ENCODE measurements at regions not wholly inside any gene's neighbourhood (a gene's known extent, or its start where the extent isn't known, plus 50 kb on each side); places are given as distances from the start of the nearest gene placed in this dataset.

DNA sequence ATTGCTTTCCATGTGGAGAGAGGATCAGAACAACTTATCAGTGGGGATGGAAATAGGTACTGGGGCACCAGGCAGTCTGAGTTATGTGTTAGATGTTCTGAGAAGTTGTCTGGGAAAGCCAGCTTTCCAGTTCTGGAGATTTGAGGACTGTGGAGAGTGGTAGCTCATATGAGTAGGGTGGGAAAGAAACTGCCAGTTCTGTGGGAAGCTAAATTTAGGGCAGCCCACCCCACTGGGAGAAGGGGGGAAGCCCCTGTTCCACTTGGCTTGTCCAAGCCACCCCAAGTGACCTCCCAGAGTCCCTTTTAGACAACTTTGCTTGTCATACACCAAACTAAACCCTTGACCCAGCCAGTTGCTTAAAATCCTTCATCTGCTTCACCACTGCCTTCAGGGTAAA, 189.5 kb downstream of the REEP3 start:
- no peak for DNase-seq

DNA sequence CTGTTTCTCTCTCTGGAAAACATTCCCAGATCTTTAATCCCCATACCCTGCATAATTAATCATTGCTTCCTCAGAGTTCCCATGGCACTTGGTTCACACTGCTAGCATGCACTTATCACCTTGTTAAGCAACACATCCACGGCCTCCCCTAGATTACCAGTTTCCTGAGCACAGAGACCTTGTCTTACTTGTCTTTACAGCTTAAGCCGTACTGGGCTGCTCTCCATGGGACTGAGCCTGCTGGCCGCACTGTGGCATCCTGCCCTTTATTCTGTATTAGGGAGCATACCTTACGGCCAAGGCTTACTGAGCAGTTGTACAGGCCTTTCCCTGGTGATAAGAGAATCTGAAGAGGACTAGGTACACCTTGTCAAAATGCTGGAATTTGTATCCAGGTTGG, 190.2 kb downstream of the REEP3 start:
- no peak for DNase-seq

DNA sequence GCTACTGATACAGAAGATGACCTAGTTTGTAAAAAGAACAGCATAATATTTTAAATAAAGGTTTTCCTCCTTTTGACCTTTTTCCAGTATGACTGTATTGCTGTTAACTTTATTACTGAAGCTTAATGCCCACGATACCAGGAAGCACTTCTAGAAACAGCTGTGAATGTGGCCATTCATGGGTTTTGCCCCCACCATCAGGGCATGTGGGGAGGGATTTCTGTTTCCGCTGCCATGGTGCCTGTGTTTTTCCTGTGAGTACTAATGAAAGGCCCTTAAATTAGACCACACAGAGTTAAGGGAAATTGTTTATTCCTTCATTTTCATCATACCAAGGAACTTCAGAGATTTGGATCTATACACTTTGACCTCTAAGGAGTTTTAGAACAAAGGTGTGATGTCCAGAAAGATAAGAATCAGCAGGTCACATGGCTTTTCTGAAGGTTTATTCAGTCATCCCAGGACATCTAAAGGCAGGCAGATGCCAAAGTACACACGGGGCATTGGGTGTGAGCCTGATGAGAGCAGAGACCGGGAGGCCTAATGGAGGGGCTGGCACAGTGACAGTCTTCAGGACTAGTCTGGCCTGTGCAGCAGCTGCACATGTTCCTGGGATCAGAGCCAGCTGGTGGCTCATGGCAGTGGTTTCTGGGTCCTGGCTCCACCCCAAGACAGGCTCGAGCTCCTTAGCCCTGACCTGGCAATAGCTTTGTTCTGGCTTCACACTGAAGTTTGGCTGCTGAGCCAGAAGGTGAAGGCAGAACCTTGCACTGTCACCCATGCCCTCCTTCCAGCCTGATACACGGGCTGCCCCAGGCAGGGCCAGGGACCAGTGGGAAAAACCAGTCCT, 190.9 kb downstream of the REEP3 start:
- no peak for DNase-seq

GRCh38 chr10:63712717-63713115, 191.5 kb downstream of the REEP3 start:
- DNase-seq: no peak

DNA sequence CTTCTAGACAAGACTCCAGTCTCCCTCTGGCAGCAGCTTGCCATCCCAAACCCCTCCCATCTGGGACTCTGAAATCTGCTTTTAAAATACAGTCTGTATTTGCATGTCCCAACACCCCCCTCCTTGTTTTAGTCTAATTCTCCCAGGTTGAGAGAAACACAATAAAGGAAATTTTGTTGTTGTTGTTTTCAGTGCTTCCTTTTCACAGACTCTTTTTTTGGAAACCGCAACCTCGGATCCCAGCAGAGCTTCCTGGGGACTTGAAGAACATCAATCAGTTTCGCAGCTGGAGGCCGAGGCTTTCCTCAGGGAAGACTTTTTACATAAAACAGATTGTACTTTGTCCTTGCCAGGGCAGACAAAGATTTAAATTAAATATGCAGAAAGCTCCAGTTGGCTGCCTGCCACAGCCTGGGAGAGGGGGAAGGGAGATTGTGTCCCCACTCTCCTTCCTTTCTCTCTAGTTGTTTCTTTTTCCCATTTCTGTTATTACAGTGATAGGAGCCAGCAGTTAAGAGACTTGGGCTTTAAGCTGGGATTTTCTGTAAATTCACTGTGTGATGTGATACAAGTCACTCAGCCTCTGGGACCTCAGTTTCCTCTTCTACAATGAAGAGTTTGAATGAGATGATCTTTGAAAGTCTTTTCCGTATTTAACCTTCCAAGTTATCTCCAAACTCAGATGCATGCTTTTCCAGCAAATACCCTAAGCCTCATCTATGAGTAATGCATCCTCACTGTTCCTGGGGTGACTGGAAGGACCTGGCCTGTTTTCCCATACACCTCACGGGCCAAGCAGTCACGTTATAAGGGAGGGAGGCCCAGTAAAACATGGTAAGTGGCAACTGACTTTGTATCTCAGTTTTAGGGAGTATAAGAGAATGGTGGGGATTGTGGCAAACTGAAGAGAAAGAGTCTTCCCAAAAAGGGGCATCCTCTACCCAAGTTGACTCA, 192.3 kb downstream of the REEP3 start:
- no peak for DNase-seq

GRCh38 chr10:63716016-63716580, 194.9 kb downstream of the REEP3 start:
- DNase-seq: no peak

DNA sequence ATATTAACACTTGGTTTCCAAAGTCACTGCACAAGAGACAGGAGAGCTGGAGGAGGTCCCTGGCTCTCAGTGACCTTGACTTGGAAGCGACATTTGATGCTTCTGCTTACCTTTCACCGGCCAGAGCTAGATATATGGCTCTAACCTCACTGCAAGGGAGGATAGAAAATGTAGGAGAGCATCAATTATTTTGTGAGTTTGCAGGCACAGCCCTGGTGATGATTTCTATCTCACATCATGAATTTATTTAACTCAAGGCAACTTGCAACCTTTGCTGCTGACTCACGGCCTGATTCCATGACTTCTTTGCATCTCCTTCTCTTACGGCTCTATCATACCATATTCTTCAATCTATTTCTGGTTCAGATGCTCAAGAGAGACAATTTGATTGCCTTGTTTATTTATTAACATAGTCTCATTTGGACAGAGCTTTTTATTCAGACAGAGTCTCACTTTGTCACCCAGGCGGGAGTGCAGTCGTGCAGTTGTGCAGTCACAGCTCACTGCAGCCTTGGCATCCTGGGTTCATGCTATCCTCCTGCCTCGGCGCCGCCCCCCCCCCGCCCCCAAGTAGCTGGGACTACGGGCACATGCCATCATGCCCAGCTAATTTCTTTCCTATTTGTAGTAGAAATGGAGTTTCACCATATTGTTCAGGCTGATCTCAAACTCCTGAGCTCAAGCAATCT, 196.0 kb downstream of the REEP3 start:
- no peak for DNase-seq

- no peak for DNase-seq
Measured at GRCh38 chr10:63718006-63718405, 196.8 kb downstream of the REEP3 start.

DNA sequence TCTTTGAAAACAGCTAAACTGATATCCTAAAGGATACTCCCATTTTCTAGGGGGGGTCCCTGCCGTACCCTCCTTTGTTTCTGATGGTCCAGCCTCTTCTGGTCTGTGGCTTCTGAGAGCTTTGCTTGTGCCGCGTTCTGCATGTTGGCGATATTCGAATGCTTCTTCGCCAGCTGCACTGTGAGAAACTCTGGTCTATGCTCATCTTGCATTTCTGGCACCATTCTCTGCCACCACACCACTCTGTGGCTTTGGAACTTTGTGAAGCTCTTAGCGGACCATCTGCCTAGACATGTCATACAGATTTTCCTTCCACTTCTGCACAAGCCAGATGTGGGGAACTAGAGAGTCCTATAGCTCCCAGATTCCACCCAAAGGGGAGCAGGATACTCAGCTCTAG, 197.2 kb downstream of the REEP3 start:
- no peak for DNase-seq

- no peak for DNase-seq
Measured at GRCh38 chr10:63719226-63719856, 198.1 kb downstream of the REEP3 start.

DNA sequence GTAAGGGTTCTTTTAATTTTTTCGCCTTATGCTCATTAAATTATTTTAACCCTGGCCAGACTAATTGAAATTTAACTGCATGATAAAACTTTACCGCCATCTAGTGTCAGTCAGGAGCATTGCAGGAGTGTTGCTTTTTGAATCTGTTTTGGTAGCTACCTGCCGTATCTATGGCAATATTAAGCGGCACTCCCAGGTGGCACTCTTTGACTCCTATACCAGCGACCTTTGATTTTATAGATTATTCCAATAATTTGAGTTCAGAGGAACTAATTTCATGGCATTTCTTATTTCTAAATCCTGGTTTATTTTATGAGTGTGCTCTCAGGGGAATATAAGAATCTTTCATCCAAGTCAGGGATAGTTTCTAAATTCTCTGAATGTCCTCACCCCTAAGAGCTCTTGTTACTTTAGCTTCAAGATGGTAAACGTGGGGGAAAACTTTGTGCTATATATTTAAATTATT, 198.9 kb downstream of the REEP3 start:
- DNase-seq: peak; percentile 17

- DNase-seq: no peak
Measured at GRCh38 chr10:63720676-63721075, 199.5 kb downstream of the REEP3 start.

- DNase-seq: no peak
Measured at GRCh38 chr10:63722537-63722936, 201.3 kb downstream of the REEP3 start.

- DNase-seq: no peak
Measured at GRCh38 chr10:63723320-63723719, 202.1 kb downstream of the REEP3 start.

DNA sequence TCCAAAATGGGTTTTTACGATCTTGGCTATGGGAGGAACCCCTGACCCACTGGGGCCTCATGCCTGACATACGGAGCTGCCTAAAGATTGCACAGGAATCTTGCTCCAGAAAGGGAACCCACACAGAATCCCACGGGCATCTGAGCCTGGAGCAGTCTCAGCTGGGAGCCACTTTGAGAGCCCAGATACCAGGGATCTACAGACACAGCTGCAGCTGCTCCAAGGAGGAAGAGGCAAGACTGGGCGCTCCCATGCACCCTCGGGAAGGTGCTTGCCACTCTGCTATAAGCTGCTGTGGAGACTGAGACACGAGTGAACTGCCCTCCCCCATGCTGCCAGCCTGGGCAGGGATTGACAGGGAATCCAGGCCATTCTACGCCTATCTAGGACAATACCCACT, 202.5 kb downstream of the REEP3 start:
- DNase-seq: no peak

GRCh38 chr10:63724922-63725321, 203.7 kb downstream of the REEP3 start:
- DNase-seq: no peak

GRCh38 chr10:63726867-63727266, 205.7 kb downstream of the REEP3 start:
- no peak for DNase-seq

GRCh38 chr10:63727636-63728035, 206.4 kb downstream of the REEP3 start:
- DNase-seq: no peak

GRCh38 chr10:63735305-63735704, 214.1 kb downstream of the REEP3 start:
- no peak for DNase-seq

GRCh38 chr10:63738410-63738809, 217.2 kb downstream of the REEP3 start:
- no peak for DNase-seq

GRCh38 chr10:63744060-63744941, 223.1 kb downstream of the REEP3 start:
- no peak for DNase-seq

Measured in KG1 (cell line).